ENCODE measurements at regions not wholly inside any gene's neighbourhood (a gene's known extent, or its start where the extent isn't known, plus 50 kb on each side); places are given as distances from the start of the nearest gene placed in this dataset.

- no peak for TF ChIP-seq CTCF (IDR thresholded peaks at IDR 0.05)
- TF ChIP-seq POLR2A (IDR thresholded peaks at IDR 0.05): no peak
- no peak for TF ChIP-seq POLR2AphosphoS5 (IDR thresholded peaks at IDR 0.05)
These were observed 427.5 kb downstream of the LPIN1 start for GRCh38 chr2:12173943-12174340.

Measured in suprapubic skin (tissue), 4 donors.